HG02642 (cell line): ENCODE measurements at regions not wholly inside any gene's neighbourhood (a gene's known extent, or its start where the extent isn't known, plus 50 kb on each side); places are given as distances from the start of the nearest gene placed in this dataset.
"Not testable (repeated sequence)": the region's sequence is repeated elsewhere in the genome, so short reads cannot be mapped to it uniquely, and the experiment has no call there.

Source experiments
- ATAC-seq: cut with Tn5 transposase; IDR thresholded peaks from one replicate; pipeline ENCODE4 v1.9.1; 2021; ENCODE audit warnings: mild to moderate bottlenecking; ENCODE audit not compliant: unreplicated experiment, poor library complexity

- no peak for ATAC-seq
Measured at GRCh38 chr21:35458405-35458804, 409.3 kb upstream of the RUNX1 start.

- no peak for ATAC-seq
Measured at GRCh38 chr21:35457097-35457804, 408.1 kb upstream of the RUNX1 start.

GRCh38 chr21:35451276-35451675 is 402.2 kb upstream of the RUNX1 start:
- no peak for ATAC-seq

GRCh38 chr21:35450830-35451229 is 401.7 kb upstream of the RUNX1 start:
- ATAC-seq, result no peak

GRCh38 chr21:35449846-35450245 is 400.7 kb upstream of the RUNX1 start:
- no peak for ATAC-seq

- ATAC-seq, result no peak
Measured at GRCh38 chr21:35448876-35449599, 399.9 kb upstream of the RUNX1 start.

GRCh38 chr21:35444391-35444790 is 395.3 kb upstream of the RUNX1 start:
- ATAC-seq, result no peak

GRCh38 chr21:35441868-35442582 is 392.9 kb upstream of the RUNX1 start:
- ATAC-seq, result no peak

- ATAC-seq, result peak; percentile 58
Measured at GRCh38 chr21:35438643-35439404, 389.7 kb upstream of the RUNX1 start.

- no peak for ATAC-seq
Measured at GRCh38 chr21:35437941-35438340, 388.8 kb upstream of the RUNX1 start.

- no peak for ATAC-seq
Measured at GRCh38 chr21:35436899-35437298, 387.8 kb upstream of the RUNX1 start.

- ATAC-seq, result not testable (repeated sequence)
Measured at GRCh38 chr21:35432601-35433000, 383.5 kb upstream of the RUNX1 start.

GRCh38 chr21:35430260-35430659 is 381.2 kb upstream of the RUNX1 start:
- ATAC-seq, result no peak

- no peak for ATAC-seq
Measured at GRCh38 chr21:35428937-35429336, 379.8 kb upstream of the RUNX1 start.

GRCh38 chr21:35428489-35428888 is 379.4 kb upstream of the RUNX1 start:
- no peak for ATAC-seq

GRCh38 chr21:35428001-35428320 is 378.9 kb upstream of the RUNX1 start:
- ATAC-seq, result no peak

GRCh38 chr21:35427320-35428000 is 378.4 kb upstream of the RUNX1 start:
- no peak for ATAC-seq

GRCh38 chr21:35426897-35427296 is 377.8 kb upstream of the RUNX1 start:
- ATAC-seq, result no peak

- ATAC-seq, result no peak
Measured at GRCh38 chr21:35426469-35426868, 377.4 kb upstream of the RUNX1 start.

- no peak for ATAC-seq
Measured at GRCh38 chr21:35424122-35424521, 375.0 kb upstream of the RUNX1 start.
